ENCODE measurements at regions not wholly inside any gene's neighbourhood (a gene's known extent, or its start where the extent isn't known, plus 50 kb on each side); places are given as distances from the start of the nearest gene placed in this dataset.

- DNase-seq (ENCODE audit: low read depth): no peak
- no peak overlapping the region for H3K4me3 ChIP-seq (ENCODE audit: low read depth, low read length)
- TF ChIP-seq MAX (IDR thresholded peaks at IDR 0.05; ENCODE audit: low read depth, low read length): no peak
- TF ChIP-seq MYC (IDR thresholded peaks at IDR 0.05; ENCODE audit: low read depth, low read length): no peak
- TF ChIP-seq POLR2A (IDR thresholded peaks at IDR 0.05; ENCODE audit: extremely low read depth, insufficient read length): no peak
- TF ChIP-seq CTCF (IDR thresholded peaks at IDR 0.05; ENCODE audit: low read depth, low read length): no peak
Measured at GRCh38 chr12:46578190-46578982, 205.8 kb upstream of the SLC38A2 start.

- no peak for DNase-seq (ENCODE audit: low read depth)
- no peak overlapping the region for H3K4me3 ChIP-seq (ENCODE audit: low read depth, low read length)
- TF ChIP-seq CTCF (IDR thresholded peaks at IDR 0.05; ENCODE audit: low read depth, low read length) (no peak), POLR2A (IDR thresholded peaks at IDR 0.05; ENCODE audit: extremely low read depth, insufficient read length) (no peak), MAX (IDR thresholded peaks at IDR 0.05; ENCODE audit: low read depth, low read length) (no peak), MYC (IDR thresholded peaks at IDR 0.05; ENCODE audit: low read depth, low read length) (no peak)
Measured at GRCh38 chr12:46577063-46577776, 204.6 kb upstream of the SLC38A2 start.

GRCh38 chr12:46574847-46575246, 202.3 kb upstream of the SLC38A2 start:
- no peak for DNase-seq (ENCODE audit: low read depth)
- TF ChIP-seq POLR2A (IDR thresholded peaks at IDR 0.05; ENCODE audit: extremely low read depth, insufficient read length) (no peak), MYC (IDR thresholded peaks at IDR 0.05; ENCODE audit: low read depth, low read length) (no peak), MAX (IDR thresholded peaks at IDR 0.05; ENCODE audit: low read depth, low read length) (no peak), CTCF (IDR thresholded peaks at IDR 0.05; ENCODE audit: low read depth, low read length) (no peak)
- no peak overlapping the region for H3K4me3 ChIP-seq (ENCODE audit: low read depth, low read length)

- no peak for TF ChIP-seq MYC (IDR thresholded peaks at IDR 0.05; ENCODE audit: low read depth, low read length)
Measured at GRCh38 chr12:46573347-46573658, 200.7 kb upstream of the SLC38A2 start.

GRCh38 chr12:46572644-46573346, 200.2 kb upstream of the SLC38A2 start:
- TF ChIP-seq MAX (IDR thresholded peaks at IDR 0.05; ENCODE audit: low read depth, low read length) (no peak), CTCF (IDR thresholded peaks at IDR 0.05; ENCODE audit: low read depth, low read length) (no peak), MYC (IDR thresholded peaks at IDR 0.05; ENCODE audit: low read depth, low read length) (no peak), POLR2A (IDR thresholded peaks at IDR 0.05; ENCODE audit: extremely low read depth, insufficient read length) (no peak)

More at GRCh38 chr12:46573347-46573658, 200.7 kb upstream of the SLC38A2 start:
- DNase-seq (ENCODE audit: low read depth): no peak
- H3K4me3 ChIP-seq (ENCODE audit: low read depth, low read length): no peak overlapping the region

GRCh38 chr12:46571608-46572007, 199.0 kb upstream of the SLC38A2 start:
- TF ChIP-seq MAX (IDR thresholded peaks at IDR 0.05; ENCODE audit: low read depth, low read length) (no peak), MYC (IDR thresholded peaks at IDR 0.05; ENCODE audit: low read depth, low read length) (no peak), CTCF (IDR thresholded peaks at IDR 0.05; ENCODE audit: low read depth, low read length) (no peak), POLR2A (IDR thresholded peaks at IDR 0.05; ENCODE audit: extremely low read depth, insufficient read length) (no peak)
- no peak overlapping the region for H3K4me3 ChIP-seq (ENCODE audit: low read depth, low read length)
- DNase-seq (ENCODE audit: low read depth): no peak

More at GRCh38 chr12:46572644-46573346, 200.2 kb upstream of the SLC38A2 start:
- no peak overlapping the region for H3K4me3 ChIP-seq (ENCODE audit: low read depth, low read length)
- DNase-seq (ENCODE audit: low read depth): no peak

All from NB4 (cell line).